HG03280 (cell line): ENCODE measurements at regions not wholly inside any gene's neighbourhood (a gene's known extent, or its start where the extent isn't known, plus 50 kb on each side); places are given as distances from the start of the nearest gene placed in this dataset.
"Not testable (repeated sequence)": the region's sequence is repeated elsewhere in the genome, so short reads cannot be mapped to it uniquely, and the experiment has no call there.

Source experiments
- ATAC-seq: cut with Tn5 transposase; IDR thresholded peaks from one replicate; pipeline ENCODE4 v1.9.1; 2021; ENCODE audit warnings: mild to moderate bottlenecking, moderate library complexity; ENCODE audit not compliant: unreplicated experiment

GRCh38 chr17:43315858-43316521, 82.2 kb upstream of the RNU2-1 start:
- ATAC-seq: no peak

- ATAC-seq: no peak
These were observed 81.6 kb upstream of the RNU2-1 start for GRCh38 chr17:43315369-43315768.

GRCh38 chr17:43314611-43315011, 80.8 kb upstream of the RNU2-1 start:
- no peak for ATAC-seq

- no peak for ATAC-seq
These were observed 78.2 kb upstream of the RNU2-1 start for GRCh38 chr17:43312011-43312410.

- no peak for ATAC-seq
These were observed 75.9 kb upstream of the RNU2-1 start for GRCh38 chr17:43309505-43310332.

- ATAC-seq: no peak
These were observed 75.2 kb upstream of the RNU2-1 start for GRCh38 chr17:43308999-43309398.

- ATAC-seq: not testable (repeated sequence)
These were observed 71.0 kb upstream of the RNU2-1 start for GRCh38 chr17:43304792-43305191.

- ATAC-seq: not testable (repeated sequence)
These were observed 69.3 kb upstream of the RNU2-1 start for GRCh38 chr17:43303049-43303448.

GRCh38 chr17:43299300-43300076, 65.7 kb upstream of the RNU2-1 start:
- ATAC-seq: not testable (repeated sequence)

- ATAC-seq: not testable (repeated sequence)
These were observed 55.9 kb upstream of the RNU2-1 start for GRCh38 chr17:43289670-43290069.

GRCh38 chr17:43283606-43284005, 49.8 kb upstream of the RNU2-1 start:
- ATAC-seq: not testable (repeated sequence)
